HepG2 (cell line): ENCODE measurements at regions not wholly inside any gene's neighbourhood (a gene's known extent, or its start where the extent isn't known, plus 50 kb on each side); places are given as distances from the start of the nearest gene placed in this dataset.

Source experiments
- ATAC-seq: fragments of 200-7000 bp; cut with Tn5 transposase; 3 replicates; pipeline ENCODE4 v1.9.1; 2020; ENCODE audit warnings: mild to moderate bottlenecking, moderate library complexity
- BruUV-seq: library from RNA; stranded (reverse); fragments of 400-500 nt; replicated peaks from 2 replicates; lab custom pipeline; 2021; lab: Mats Ljungman, UMichigan
- CTCF ChIA-PET: fragments of 300-600 bp; formaldehyde crosslinking; extraction: SDS; loops from one replicate; lab custom pipeline; 2021; ENCODE audit warnings: low total read pairs, inconsistent platforms, low intra/inter-chr PET ratio; lab: Yijun Ruan, JAX
- POLR2A ChIA-PET: fragments of 350-600 bp; sonication (Branson Sonifier 250); formaldehyde crosslinking; loops from one replicate; lab custom pipeline; 2020; ENCODE audit warnings: antibody characterized with exemption, inconsistent platforms; lab: Yijun Ruan, JAX
- DNase-seq: peaks from one replicate; pipeline ENCODE4 v3.0.0-alpha.2; 2015; ENCODE audit warnings: low spot score
- FAIRE-seq: peaks from 3 replicates; lab custom pipeline; 2011; peaks lifted over from hg19 to GRCh38; lab: Jason Lieb, UNC
- H2AFZ ChIP-seq: one replicate; pipeline ENCODE4 v1.6.1; 2011; ENCODE audit warnings: low read length, inconsistent platforms
- H3K27ac ChIP-seq: fragments of 300-600 bp; 3 replicates; pipeline ENCODE4 v1.8.0; 2011; ENCODE audit warnings: mixed run types, mild to moderate bottlenecking, mixed read lengths, low read length, inconsistent platforms; ENCODE audit not compliant: insufficient read depth; ENCODE audit errors: extremely low read length
- H3K27me3 ChIP-seq, 2 experiments: fragments of 200-600 bp in 1 of 2; 2 replicates in 1 of 2; 3 replicates in 1 of 2; pipeline versions ENCODE4 v1.6.0 to v1.8.0; 2011; ENCODE audit warnings: low read length in 2 of 2, mild to moderate bottlenecking in 2 of 2, moderate library complexity in 2 of 2, inconsistent platforms in 1 of 2; ENCODE audit not compliant: insufficient read depth in 2 of 2, control insufficient read depth in 1 of 2
- H3K36me3 ChIP-seq, 2 experiments: fragments of 200-600 bp in 1 of 2; replicated peaks in 1 of 2; 2 replicates in 1 of 2; 3 replicates in 1 of 2; pipeline versions ENCODE4 v1.5.1 to v1.8.0; 2011; ENCODE audit warnings: low read length in 2 of 2, inconsistent platforms in 1 of 2; ENCODE audit not compliant: insufficient read depth in 2 of 2, control insufficient read depth in 1 of 2
- H3K4me1 ChIP-seq: 2 replicates; pipeline ENCODE4 v1.5.1; 2012; ENCODE audit warnings: low read length, inconsistent platforms; ENCODE audit not compliant: insufficient read depth
- H3K4me2 ChIP-seq: 2 replicates; pipeline ENCODE4 v1.6.0; 2011; ENCODE audit warnings: low read depth, low read length, inconsistent platforms
- H3K4me3 ChIP-seq, 3 experiments: fragments of 200-600 bp in 1 of 3; sonication (generic), shearing (Covaris generic) in 1 of 3; replicated peaks in 1 of 3; 2 replicates each; pipeline ENCODE4 v1.5.1; 2011 to 2016; ENCODE audit warnings: low read length in 3 of 3, inconsistent platforms in 2 of 3, low read depth in 2 of 3, mild to moderate bottlenecking in 2 of 3, control low read depth in 1 of 3, mixed read lengths in 1 of 3; ENCODE audit not compliant: insufficient read depth in 1 of 3
- H3K79me2 ChIP-seq: one replicate; pipeline ENCODE4 v1.6.1; 2011; ENCODE audit warnings: low read length, inconsistent platforms; ENCODE audit not compliant: insufficient read depth
- H3K9ac ChIP-seq: 2 replicates; pipeline ENCODE4 v1.6.0; 2011; ENCODE audit warnings: mild to moderate bottlenecking, low read depth, low read length, inconsistent platforms; ENCODE audit not compliant: insufficient read depth
- H3K9me3 ChIP-seq: 2 replicates; pipeline ENCODE4 v1.5.1; 2012; ENCODE audit warnings: mild to moderate bottlenecking, low read length
- H4K20me1 ChIP-seq: 2 replicates; pipeline ENCODE4 v1.6.0; 2011; ENCODE audit warnings: inconsistent platforms, mild to moderate bottlenecking, low read length, moderate library complexity; ENCODE audit not compliant: insufficient read depth
- FOXK1 ChIP-seq: sonication (generic); formaldehyde crosslinking; IDR thresholded peaks from 2 replicates; pipeline ENCODE4 v1.4.0; 2020; ENCODE audit warnings: low read depth, missing genetic modification reagents, borderline replicate concordance
- HDAC6 ChIP-seq: fragments of 200-600 bp; sonication (generic); IDR thresholded peaks from 2 replicates; pipeline ENCODE4 v1.7.0; 2017; ENCODE audit warnings: mild to moderate bottlenecking, antibody characterized with exemption, low read length, low read depth
- HNF4A ChIP-seq: sonication (generic); formaldehyde crosslinking; IDR thresholded peaks from 2 replicates; pipeline ENCODE4 v1.4.0; 2020; ENCODE audit warnings: missing genetic modification reagents
- IRF2 ChIP-seq: IDR thresholded peaks from 2 replicates; pipeline ENCODE4 v1.6.1; 2018; ENCODE audit warnings: missing genetic modification reagents, missing compliant biosample characterization
- MEF2D ChIP-seq: sonication (generic); formaldehyde crosslinking; IDR thresholded peaks from 2 replicates; pipeline ENCODE4 v1.5.1; 2020; ENCODE audit warnings: mild to moderate bottlenecking, missing genetic modification reagents
- TBX2 ChIP-seq: sonication (generic); formaldehyde crosslinking; IDR thresholded peaks from 2 replicates; pipeline ENCODE4 v1.5.0; 2020; ENCODE audit warnings: missing genetic modification reagents, mild to moderate bottlenecking, borderline replicate concordance
- TBX3 ChIP-seq: fragments of 450-650 bp; IDR thresholded peaks from 2 replicates; pipeline ENCODE4 v1.6.1; 2017; ENCODE audit warnings: antibody characterized with exemption, mild to moderate bottlenecking, inconsistent platforms, borderline replicate concordance
- ZBTB7A ChIP-seq: sonication (generic); formaldehyde crosslinking; IDR thresholded peaks from 2 replicates; pipeline ENCODE4 v1.8.0; 2022; ENCODE audit warnings: mild to moderate bottlenecking, missing genetic modification reagents
- ZMYM3 ChIP-seq: sonication (generic); formaldehyde crosslinking; IDR thresholded peaks from 2 replicates; pipeline ENCODE4 v1.5.1; 2020; ENCODE audit warnings: mild to moderate bottlenecking, missing genetic modification reagents
- ZNF30 ChIP-seq: sonication (generic); formaldehyde crosslinking; IDR thresholded peaks from 2 replicates; pipeline ENCODE4 v1.5.0; 2020; ENCODE audit warnings: mild to moderate bottlenecking, missing genetic modification reagents
- ZNF468 ChIP-seq: sonication (generic); formaldehyde crosslinking; IDR thresholded peaks from 2 replicates; pipeline ENCODE4 v1.8.0; 2022; ENCODE audit warnings: mild to moderate bottlenecking, moderate library complexity, missing genetic modification reagents
- ZNF605 ChIP-seq: sonication (generic); formaldehyde crosslinking; IDR thresholded peaks from 2 replicates; pipeline ENCODE4 v1.8.0; 2022; ENCODE audit warnings: mild to moderate bottlenecking, missing genetic modification reagents
- WGBS: methylation state at CpG from one replicate; pipeline ENCODE4 v1.1.6; 2017; ENCODE audit warnings: low lambda C conversion rate; 5-methylcytosine and 5-hydroxymethylcytosine counted together
- in situ Hi-C: cut with HindIII; loops from 2 replicates; pipeline ENCODE4 v1.10.0; 2017; ENCODE audit warnings: low pct_unique_long_range_greater_than_20kb; ENCODE audit not compliant: extremely low pct_ligation_motif_present
- intact Hi-C: fragments of 100-400 bp; cut with micrococcal nuclease; formaldehyde crosslinking; loops from one replicate; pipeline ENCODE4 v1.10.0; 2022; ENCODE audit not compliant: unreplicated experiment
- TF ChIP-seq, protein P1 (sequence below): sonication (generic); formaldehyde crosslinking; IDR thresholded peaks from 2 replicates; pipeline ENCODE4 v1.8.1; 2023; ENCODE audit warnings: mild to moderate bottlenecking, missing genetic modification reagents
- TF ChIP-seq, protein P2 (sequence below): sonication (generic); formaldehyde crosslinking; IDR thresholded peaks from 2 replicates; pipeline ENCODE4 v1.5.0; 2020; ENCODE audit warnings: mild to moderate bottlenecking, missing genetic modification reagents
- TF ChIP-seq, protein P3 (sequence below): sonication (generic); formaldehyde crosslinking; IDR thresholded peaks from 2 replicates; pipeline ENCODE4 v1.8.1; 2023; ENCODE audit warnings: missing genetic modification reagents, mild to moderate bottlenecking, borderline replicate concordance
- TF ChIP-seq, protein P4 (sequence below): sonication (generic); formaldehyde crosslinking; IDR thresholded peaks from 2 replicates; pipeline ENCODE4 v1.4.0; 2020; ENCODE audit warnings: missing genetic modification reagents, borderline replicate concordance

DNA sequence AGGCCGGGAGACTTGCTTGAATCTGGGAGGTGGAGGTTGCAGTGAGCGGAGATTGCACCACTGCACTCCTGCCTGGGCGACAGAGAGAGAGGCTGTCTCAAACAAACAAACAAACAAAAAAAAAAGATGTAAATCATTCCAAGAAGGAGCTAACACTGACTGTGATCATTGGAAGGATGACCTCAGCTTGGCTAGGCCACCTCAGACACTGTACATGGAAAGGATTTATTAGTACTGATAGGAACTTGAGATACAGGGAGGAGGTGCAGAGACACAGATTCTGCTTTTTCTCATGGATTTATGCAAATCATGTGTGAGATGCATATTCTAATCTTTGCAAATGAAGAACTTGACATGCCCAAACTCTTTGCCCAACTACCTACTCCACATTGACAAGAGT is 293.6 kb downstream of the HIVEP2 start (continued):
- TF ChIP-seq, protein P1, sequence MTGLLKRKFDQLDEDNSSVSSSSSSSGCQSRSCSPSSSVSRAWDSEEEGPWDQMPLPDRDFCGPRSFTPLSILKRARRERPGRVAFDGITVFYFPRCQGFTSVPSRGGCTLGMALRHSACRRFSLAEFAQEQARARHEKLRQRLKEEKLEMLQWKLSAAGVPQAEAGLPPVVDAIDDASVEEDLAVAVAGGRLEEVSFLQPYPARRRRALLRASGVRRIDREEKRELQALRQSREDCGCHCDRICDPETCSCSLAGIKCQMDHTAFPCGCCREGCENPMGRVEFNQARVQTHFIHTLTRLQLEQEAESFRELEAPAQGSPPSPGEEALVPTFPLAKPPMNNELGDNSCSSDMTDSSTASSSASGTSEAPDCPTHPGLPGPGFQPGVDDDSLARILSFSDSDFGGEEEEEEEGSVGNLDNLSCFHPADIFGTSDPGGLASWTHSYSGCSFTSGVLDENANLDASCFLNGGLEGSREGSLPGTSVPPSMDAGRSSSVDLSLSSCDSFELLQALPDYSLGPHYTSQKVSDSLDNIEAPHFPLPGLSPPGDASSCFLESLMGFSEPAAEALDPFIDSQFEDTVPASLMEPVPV (CRISPR knock-in tag), result no peak
- TF ChIP-seq ZNF30 (CRISPR knock-in tag), result no peak
- TF ChIP-seq, protein P2, sequence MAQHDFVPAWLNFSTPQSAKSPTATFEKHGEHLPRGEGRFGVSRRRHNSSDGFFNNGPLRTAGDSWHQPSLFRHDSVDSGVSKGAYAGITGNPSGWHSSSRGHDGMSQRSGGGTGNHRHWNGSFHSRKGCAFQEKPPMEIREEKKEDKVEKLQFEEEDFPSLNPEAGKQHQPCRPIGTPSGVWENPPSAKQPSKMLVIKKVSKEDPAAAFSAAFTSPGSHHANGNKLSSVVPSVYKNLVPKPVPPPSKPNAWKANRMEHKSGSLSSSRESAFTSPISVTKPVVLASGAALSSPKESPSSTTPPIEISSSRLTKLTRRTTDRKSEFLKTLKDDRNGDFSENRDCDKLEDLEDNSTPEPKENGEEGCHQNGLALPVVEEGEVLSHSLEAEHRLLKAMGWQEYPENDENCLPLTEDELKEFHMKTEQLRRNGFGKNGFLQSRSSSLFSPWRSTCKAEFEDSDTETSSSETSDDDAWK (CRISPR knock-in tag), result no peak
- no peak for TF ChIP-seq MEF2D
- TF ChIP-seq, protein P3, sequence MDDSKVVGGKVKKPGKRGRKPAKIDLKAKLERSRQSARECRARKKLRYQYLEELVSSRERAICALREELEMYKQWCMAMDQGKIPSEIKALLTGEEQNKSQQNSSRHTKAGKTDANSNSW (CRISPR knock-in tag), result no peak
- no peak for TF ChIP-seq ZNF468 (CRISPR knock-in tag)
- TF ChIP-seq HNF4A (CRISPR knock-in tag), result no peak
- TF ChIP-seq, all 625 proteins: peak for 0

DNA sequence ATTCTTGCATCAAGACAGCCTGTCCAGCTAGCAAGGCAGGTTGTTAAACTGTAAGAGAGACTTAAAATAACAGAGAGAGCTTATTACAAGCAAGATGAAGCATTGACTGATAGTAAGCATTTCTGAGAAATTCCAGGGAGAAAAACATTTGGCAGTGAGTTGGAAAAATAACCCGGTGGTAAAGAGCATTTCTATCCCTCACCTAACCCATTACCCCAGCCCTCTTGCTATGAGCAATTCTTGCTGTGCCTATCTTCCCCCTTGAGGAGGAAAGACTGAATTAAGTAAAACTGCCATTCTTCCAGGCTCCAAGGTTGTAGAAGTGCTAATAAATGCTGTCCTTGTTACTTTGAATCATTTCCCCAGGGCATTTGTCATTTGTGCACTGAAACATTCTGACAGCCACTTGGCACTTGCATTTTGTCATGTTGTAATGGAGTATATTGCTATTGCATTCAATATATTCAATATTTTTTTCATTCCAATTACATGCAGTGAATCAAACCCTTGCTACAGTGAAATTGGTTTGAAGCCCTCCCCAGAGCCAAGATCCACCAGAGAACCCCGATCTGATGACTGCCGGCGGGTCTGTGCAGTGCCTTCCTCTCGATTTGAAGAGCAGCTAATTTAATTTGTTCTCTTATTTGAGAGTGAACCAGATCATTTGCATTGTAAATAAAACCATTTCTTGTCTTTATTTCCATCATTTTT is 291.1 kb downstream of the HIVEP2 start:
- Histone ChIP-seq H3K27ac (no peak overlapping the region), H3K27me3 (peaks cover 0 to 13% of the 10 kb centered on the region in 2 experiments; a peak in 3 of 5 replicates), H3K4me1 (no peaks in the 10 kb centered on the region; the same call in 1 of the 2 replicates), H3K4me3 (no peak overlapping the region), H3K79me2 (no peaks in the 10 kb centered on the region), H3K4me2 (no peak overlapping the region), H3K9me3 (no peaks in the 10 kb centered on the region), H3K9ac (no peak overlapping the region), H4K20me1 (no peaks in the 10 kb centered on the region), H3K36me3 (no peaks in the 10 kb centered on the region), H2AFZ (no peak overlapping the region)
- BruUV-seq, result no TSS peak
- no peak for FAIRE-seq
- no peak for ATAC-seq
- CTCF ChIA-PET, result no interaction called here
- intact Hi-C loops (no loop called here), in situ Hi-C loops (no loop called here)
- DNase-seq, result no peak
- 34% methylated on average over 5 of the region's 5 CpGs for WGBS
- POLR2A ChIA-PET, result no interaction called here
- no peak for TF ChIP-seq HDAC6
- no peak for TF ChIP-seq ZMYM3
- no peak for TF ChIP-seq IRF2 (CRISPR knock-in tag)
- no peak for TF ChIP-seq ZNF605
- no peak for TF ChIP-seq FOXK1 (CRISPR knock-in tag)
- TF ChIP-seq TBX3, result no peak
- no peak for TF ChIP-seq TBX2 (CRISPR knock-in tag)
- no peak for TF ChIP-seq ZBTB7A
- TF ChIP-seq, protein P4, sequence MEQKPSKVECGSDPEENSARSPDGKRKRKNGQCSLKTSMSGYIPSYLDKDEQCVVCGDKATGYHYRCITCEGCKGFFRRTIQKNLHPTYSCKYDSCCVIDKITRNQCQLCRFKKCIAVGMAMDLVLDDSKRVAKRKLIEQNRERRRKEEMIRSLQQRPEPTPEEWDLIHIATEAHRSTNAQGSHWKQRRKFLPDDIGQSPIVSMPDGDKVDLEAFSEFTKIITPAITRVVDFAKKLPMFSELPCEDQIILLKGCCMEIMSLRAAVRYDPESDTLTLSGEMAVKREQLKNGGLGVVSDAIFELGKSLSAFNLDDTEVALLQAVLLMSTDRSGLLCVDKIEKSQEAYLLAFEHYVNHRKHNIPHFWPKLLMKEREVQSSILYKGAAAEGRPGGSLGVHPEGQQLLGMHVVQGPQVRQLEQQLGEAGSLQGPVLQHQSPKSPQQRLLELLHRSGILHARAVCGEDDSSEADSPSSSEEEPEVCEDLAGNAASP, result no peak
